SK-N-SH (cell line): ENCODE measurements at regions not wholly inside any gene's neighbourhood (a gene's known extent, or its start where the extent isn't known, plus 50 kb on each side); places are given as distances from the start of the nearest gene placed in this dataset.

Source experiments
- CTCF ChIP-seq: fragments of 200-600 bp; sonication (generic); IDR thresholded peaks from 2 replicates; pipeline ENCODE4 v1.6.1; 2017; ENCODE audit warnings: antibody characterized with exemption, mild to moderate bottlenecking, moderate library complexity
- EP300 ChIP-seq, 2 experiments: IDR thresholded peaks; 2 replicates each; pipeline versions ENCODE4 v1.4.0 to v1.6.1; 2012; ENCODE audit warnings: borderline replicate concordance in 1 of 2, low read depth in 1 of 2, low read length in 1 of 2

- TF ChIP-seq EP300 (IDR thresholded peaks at IDR 0.05; ENCODE audit: borderline replicate concordance in 1 of 2, low read depth in 1 of 2, low read length in 1 of 2) (no peak), CTCF (no peak)
Measured at GRCh38 chr14:38137005-38137404, 70.7 kb upstream of the SSTR1 start.
